Transverse colon (tissue), 4 donors: ENCODE measurements at regions not wholly inside any gene's neighbourhood (a gene's known extent, or its start where the extent isn't known, plus 50 kb on each side); places are given as distances from the start of the nearest gene placed in this dataset.

Experiments used
- POLR2AphosphoS5 ChIP-seq, 3 donors: sonication (generic); formaldehyde crosslinking; IDR thresholded peaks; one replicate each; pipeline ENCODE4 v1.6.1; 2016; ENCODE audit warnings: antibody characterized with exemption in 3 of 3
- TF ChIP-seq, protein P1 (sequence below), 5 experiments: fragments of 200-600 bp in 3 of 5; fragments of 450-650 bp in 2 of 5; sonication (generic) in 3 of 5; IDR thresholded peaks; 1 replicate in 2 of 5; 2 replicates in 3 of 5; pipeline ENCODE4 v1.5.1; 2016 to 2017; ENCODE audit warnings: antibody characterized with exemption in 5 of 5, inconsistent platforms in 3 of 5, mild to moderate bottlenecking in 2 of 5, moderate library complexity in 1 of 5

DNA sequence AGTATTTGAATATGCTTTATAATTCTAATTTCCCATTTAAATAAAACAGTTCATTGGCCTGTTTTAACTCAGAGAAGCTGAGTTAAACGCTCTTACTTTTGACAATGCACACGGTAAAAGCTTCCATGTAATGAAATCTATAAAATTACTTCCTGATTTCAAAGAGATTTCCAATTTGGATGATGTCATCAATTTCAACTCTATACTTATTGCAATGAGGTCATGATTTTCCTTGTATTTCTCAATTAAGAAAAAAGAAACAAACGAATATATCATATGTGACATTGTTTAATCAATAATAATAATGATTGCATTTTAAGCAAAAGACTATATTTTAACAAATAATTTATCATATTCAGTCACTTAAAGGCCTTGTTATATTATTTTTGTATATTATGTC, 926.1 kb upstream of the MANEA start:
- TF ChIP-seq, protein P1, sequence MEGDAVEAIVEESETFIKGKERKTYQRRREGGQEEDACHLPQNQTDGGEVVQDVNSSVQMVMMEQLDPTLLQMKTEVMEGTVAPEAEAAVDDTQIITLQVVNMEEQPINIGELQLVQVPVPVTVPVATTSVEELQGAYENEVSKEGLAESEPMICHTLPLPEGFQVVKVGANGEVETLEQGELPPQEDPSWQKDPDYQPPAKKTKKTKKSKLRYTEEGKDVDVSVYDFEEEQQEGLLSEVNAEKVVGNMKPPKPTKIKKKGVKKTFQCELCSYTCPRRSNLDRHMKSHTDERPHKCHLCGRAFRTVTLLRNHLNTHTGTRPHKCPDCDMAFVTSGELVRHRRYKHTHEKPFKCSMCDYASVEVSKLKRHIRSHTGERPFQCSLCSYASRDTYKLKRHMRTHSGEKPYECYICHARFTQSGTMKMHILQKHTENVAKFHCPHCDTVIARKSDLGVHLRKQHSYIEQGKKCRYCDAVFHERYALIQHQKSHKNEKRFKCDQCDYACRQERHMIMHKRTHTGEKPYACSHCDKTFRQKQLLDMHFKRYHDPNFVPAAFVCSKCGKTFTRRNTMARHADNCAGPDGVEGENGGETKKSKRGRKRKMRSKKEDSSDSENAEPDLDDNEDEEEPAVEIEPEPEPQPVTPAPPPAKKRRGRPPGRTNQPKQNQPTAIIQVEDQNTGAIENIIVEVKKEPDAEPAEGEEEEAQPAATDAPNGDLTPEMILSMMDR (IDR thresholded peaks at IDR 0.05): no peak
- TF ChIP-seq POLR2AphosphoS5 (IDR thresholded peaks at IDR 0.05): no peak
